NCI-H2196 (cell line): ENCODE measurements at regions not wholly inside any gene's neighbourhood (a gene's known extent, or its start where the extent isn't known, plus 50 kb on each side); places are given as distances from the start of the nearest gene placed in this dataset.
A peak's percentile ranks its signal among the peaks of the same experiment; 100 is the strongest.

Experiments
- DNase-seq: peaks from one replicate; lab custom pipeline; 2025; ENCODE audit not compliant: unreplicated experiment; lab: John Stamatoyannopoulos, UW

DNA sequence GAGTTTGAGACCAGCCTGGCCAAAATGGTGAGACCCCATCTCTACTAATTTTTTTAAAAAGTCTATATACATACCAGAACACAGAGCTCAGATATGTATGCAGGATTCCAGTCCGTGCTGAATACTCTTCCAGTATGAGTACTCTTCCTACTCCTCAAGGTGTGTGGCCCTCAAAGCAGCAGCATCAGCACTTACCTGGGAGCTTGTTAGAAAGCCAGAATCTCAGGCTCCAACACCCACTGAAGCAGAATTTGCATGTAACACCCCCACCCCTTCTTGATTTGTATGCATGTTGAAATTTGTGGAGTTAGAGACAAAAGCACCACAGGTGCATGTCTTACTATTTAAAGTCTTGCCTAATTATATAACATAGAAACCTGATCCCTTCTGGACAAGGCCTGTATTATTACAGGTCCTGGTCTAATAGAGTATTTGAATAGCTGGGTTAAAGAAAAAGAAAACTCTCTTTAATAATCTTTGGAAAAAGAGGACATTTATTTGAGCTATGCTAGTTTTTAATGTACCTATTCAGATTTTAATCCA is 50.3 kb upstream of the NFE2L2 start:
- no peak for DNase-seq

DNA sequence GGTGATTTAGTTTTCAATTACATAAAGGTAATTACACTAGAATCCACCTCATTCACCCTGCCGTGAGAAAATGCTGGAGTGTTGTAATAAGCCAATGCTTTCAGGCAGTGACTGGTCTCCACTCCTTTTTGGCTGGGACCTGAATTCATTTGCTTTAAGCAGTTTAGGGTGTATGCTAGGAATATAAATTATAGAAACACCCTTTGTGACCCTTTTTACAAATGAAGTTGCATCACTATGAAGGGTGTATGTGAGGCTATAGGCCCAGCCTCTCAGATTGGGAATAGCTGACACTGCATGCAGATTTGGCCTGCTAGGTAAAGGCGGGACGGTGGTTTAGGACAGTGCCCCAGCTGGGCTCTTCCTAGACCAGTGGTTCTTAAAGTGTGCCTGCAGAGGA is 50.8 kb upstream of the NFE2L2 start:
- DNase-seq = no peak

DNA sequence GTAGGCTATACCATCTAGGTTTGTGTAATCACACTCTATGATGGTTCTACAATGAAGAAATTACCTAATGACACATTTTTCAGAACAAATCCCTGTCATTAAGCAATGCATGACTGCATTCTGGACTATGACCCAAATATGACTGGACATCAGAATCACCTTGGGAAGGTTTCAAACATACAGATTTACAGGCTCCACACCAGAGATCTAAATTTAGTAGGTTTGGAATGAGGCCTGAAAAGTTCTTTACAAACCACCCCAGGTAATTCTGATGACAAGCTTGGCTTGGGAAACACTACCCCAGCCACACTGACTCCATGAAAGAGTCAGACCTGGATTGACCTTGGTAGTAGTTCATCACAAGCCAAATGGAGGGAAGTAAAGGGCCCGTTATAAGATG is 52.2 kb upstream of the NFE2L2 start:
- no peak for DNase-seq

DNA sequence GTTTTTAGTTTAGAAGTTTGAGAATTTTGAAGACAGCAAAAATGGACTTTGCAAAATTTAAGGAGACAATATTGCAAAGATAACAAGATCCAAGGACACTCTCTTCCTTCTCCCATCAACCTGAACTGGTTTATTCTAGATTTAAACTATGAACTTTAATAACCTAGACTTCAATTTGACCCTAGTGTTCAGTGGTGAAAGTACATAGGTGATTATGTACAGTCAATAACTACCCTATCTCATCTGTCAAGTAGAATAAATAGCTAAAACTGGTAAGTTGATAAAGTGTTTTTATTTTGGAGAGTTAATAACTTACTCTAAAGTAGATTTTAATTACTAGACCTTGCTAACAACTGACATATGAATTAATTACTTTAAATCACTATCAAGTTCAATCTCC is 52.9 kb upstream of the NFE2L2 start:
- DNase-seq = no peak

DNA sequence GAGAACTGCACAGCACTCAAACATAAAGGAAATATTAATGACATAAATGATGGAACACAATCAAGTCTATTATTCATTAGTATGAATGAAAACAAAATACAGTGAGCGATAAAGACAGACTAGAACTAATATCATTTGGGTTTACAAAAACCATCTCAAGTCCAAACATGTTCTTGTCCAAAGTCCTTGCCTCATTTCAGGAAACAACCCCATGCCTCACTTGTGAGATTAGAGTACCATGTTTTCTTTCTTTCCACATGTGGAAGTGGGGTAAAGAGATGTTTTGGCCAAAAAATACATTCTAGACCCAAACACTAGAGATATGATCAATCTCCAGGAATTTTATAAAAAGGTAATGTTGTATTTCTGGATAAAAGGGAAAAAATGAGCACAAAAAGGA is 53.3 kb upstream of the NFE2L2 start:
- DNase-seq = no peak

DNA sequence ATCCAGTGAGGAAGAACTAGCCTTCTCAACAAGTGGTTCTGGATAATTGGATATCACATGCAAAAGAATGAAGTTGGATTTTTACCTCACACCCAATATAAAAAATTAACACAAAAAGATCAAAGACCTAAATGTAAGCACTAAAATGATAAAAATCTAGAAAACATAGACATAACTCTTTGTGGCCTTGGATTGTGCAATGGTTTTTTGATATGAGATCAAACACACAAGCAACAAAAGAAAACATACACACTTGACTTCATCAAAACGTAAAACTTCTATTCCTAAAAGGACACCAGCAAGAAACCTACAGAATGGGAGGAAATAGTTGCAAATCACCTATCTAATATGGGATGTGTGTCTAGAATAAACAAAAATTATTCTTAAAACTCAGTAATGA is 54.1 kb upstream of the NFE2L2 start:
- DNase-seq = no peak

DNA sequence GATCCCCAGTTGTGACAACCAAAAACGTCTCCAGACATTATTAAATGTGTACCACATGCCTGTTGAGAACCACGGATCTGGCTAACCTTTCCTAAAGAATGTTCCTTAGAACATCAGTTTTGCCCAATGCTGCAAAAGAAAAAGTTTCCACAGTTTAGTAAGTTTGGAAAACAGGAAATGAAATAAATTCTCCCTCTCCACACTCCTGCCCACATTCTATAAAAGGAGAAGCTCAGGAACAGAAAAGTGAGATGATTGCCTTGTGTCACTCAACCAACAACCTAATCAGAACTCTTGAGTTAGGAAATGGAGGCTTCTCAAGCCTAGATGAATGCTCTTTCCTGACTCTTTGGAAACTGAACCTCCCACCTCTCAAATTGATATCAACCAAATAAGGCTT is 56.1 kb upstream of the NFE2L2 start:
- DNase-seq = no peak

DNA sequence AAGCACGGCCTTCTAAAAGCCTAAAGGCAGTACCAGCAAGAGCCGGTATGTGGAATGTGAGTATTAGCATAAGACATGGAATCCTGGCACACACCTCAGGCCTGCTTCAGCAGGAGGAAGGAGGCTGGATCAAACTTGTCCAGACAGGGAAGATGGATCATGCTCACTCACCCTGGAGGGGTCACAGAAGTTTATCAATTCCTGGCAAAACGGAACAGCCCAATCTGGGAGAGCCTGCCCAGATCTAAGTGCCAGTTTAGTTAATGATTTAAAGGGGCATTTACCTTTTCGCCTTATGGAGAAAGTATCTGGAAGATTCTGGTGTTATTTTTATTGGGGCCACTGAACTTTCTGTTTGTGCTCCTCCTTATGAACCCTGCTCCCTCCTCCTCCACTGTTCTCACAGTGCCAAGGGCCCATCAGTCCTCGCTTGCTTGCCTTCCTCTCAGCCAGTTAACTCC is 58.3 kb upstream of the NFE2L2 start:
- DNase-seq = no peak

DNA sequence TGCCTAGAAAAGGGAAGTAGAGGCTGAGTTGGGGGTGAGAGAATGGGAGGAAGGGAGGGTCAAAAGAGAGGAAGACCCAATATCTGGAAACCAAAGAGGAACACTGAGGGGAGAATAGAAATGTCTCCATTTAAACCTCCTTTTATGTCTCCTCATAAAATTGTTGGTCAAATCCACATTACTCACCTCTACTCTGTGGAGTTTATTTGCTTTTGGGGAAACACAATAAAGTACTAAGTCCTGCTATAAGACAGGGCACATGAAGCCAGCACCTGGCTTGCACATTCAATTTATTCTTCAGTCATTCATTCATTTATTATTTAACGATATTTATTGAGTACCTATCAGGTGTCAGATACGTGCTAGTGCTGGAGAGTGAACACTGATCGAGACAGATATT is 60.3 kb upstream of the NFE2L2 start:
- DNase-seq = no peak

DNA sequence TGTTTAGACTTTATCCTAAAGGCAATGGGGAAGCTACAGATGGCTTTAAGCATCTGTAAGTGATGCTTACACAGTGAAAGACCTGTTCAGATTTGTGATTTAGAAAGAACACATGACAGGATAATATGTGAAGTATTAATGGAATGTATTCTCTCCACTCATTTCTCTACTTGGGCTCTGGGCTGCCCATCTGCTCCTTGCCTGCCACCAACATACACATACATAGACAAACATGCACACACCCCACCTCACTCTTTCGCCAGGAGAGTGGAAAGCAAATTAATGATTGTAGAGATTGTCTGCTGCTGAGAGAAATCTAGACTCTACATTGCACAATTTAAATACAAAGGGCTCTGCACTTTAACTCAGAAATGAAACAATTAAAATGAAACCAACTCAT is 61.0 kb upstream of the NFE2L2 start:
- no peak for DNase-seq

DNA sequence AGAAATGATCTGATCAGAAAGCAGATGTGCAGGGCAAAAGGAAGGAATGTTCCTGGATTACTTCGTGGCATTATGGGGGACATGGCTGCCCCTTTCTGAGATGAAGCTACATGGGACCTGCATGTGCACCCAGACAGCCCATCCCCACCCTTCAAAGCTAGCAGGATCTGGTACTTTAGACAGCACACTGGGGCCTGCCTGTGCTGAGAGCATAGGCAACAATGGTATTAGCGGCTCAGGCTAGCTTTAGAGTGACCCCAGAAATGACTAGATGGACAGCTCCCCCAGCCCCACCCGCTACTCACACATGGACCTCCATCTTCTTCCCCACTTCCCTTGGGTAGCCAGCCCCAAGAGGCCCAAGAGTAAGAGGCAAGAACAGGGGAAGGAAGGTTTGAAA is 61.5 kb upstream of the NFE2L2 start:
- no peak for DNase-seq

DNA sequence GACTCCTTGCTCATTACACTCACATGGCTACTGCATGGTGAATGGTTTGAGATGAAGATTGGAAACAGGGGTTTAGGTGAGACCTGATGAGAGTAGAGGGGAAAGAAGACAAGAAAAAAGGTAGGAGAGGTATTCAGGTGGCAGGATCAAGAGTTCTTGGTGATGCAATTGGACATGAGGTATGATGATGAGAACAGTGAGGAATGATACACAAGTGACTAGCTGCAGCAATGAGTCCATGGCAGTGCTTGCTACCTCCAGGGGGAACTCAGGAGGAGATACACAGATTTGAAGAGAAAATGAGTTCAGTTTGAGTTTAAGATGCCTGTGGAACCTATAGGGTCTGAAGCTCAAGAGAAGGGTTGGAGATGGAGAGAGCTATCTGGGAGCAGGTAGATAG is 62.1 kb upstream of the NFE2L2 start:
- DNase-seq = no peak

DNA sequence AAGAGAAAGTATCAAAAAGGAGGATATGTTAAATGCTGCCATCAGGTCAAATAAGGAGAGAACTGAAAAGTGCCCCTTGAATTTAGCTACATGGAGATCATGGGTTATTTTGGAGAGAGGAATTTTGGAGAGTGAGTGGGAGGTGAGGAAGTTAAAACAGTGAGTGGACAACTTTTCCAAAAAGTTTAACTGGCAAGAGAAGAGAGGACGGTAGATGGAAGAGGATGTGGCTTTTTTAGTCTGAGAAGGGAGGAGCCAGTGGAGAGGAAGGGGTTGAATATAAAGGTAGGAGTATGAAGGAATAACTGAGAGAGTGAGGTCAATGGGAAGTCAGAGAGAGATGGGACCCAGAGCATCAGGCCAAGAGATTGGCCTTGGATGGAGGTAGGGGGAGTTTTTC is 62.5 kb upstream of the NFE2L2 start:
- no peak for DNase-seq

DNA sequence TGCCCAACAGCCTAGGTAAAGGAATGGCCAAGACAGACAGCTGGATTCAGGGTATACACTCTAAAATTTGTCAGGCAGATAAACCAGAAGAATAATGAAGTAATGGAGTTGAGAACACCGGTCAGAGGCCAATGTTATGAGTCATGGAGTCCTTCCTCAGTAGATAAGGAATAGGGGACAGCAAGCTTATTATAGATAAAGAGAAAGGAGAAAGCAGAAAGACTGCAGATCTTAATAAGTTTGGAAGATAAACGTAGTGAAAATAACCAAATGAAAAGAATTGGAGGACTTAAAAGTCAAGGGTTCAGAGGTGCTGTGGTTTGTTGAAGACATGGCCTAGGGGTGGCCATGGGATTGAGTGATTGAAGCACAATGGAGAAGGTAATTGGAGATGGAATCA is 63.5 kb upstream of the NFE2L2 start:
- no peak for DNase-seq

DNA sequence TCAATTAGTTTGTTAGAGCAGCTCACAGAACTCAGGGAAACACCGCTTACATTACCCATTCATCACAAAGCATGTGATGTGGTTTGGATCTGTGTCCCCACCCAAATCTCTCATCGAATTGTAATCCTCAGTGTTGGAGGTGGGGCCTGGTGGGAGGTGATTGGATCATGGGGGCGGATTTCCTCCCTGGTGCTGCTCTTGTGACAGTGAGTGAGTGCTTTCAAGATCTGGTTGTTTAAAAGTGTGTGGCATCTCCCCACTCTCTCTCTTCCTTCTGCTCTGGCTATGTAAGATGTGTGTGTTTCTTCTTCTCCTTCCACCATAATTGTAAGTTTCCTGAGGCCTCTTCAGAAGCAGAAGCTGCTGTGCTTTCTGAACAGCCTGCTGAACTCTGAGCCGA is 63.5 kb upstream of the AGPS start:
- no peak for DNase-seq

DNA sequence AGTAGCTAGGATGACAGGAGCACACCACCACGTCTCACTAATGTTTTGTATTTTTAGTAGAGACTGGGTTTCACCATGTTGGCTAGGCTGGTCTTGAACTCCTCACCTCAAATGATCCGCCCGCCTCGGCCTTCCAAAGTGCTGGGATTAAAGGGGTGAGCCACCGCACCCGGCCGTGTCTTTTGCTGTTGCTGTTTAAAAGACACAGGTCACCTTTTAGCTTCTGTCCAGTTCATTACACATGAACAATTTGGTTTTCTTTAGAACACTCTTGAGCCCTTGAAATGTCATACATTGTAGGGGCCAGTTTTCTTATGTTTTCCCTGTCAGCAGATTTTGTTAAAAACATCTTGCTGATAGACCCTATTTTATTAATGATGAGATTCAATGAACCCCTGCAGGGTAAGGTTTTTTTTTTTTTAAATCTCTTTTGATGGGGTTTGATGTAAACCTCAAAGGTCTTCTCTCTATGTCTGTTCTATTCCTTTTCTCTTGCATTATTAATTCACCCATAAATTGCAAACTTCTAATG is 61.0 kb upstream of the AGPS start:
- no peak for DNase-seq

DNA sequence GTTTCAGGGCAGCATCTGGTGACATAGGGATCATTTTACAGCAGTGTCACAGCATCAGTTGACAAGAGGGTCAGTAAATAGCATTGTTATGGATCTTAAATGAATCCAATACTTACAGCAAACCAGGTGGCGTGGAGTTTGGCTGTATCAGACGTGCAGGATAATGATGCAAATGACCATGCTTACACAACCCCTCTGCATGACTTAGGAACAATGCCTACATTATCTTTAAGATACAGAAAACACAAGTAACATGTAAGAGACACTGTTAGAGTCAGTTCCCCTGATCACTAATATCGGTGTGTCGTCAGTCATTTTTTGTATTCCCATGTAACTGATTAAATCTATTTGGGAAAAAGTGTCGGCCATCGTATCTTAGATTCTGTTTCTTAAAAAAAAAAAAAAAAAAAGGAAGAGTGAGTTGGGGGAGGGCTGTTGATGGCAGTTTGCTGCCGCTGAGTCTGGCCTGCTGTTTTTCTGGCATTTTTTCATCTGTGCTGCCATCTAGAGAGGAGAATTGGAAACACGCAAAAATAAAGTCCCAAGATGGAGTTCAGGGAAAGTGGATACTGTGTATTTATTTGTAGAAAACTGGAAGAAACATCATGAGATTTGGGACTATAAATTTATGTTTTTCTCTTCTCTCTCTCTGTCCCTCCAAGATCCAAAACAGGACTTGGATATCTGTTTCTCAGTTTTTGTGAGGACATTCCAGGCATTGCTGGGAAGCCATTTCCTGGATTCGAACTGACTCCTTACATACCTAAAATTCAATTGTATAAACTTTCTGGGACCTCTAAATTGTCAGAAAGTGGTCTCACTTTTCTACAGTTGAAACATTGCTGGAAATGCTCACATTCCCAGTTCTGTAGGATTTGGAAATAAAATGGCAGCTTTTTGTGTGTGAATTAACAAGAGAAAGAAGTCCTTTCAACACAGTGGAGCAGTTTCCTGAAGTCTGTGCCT is 60.3 kb upstream of the AGPS start:
- peak; percentile 77 for DNase-seq

DNA sequence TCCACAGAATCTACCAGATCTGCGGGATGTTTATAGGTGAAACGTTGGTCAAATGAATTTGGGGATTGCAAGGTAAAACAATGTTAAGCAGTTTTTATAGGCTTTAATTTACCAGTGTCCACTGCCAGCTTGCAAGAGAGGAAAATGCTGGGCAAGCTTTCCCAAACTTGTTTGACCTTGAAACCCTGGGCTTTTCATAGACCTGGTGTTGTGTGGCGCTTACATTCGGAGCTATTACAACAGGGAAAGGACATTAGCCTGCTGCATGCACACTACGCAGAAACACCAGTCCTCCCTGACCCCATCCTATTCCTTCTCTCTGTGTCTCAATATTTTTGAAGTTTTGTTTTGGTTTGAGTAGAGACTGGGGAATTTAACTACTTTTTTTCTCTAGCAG is 59.6 kb upstream of the AGPS start:
- no peak for DNase-seq

DNA sequence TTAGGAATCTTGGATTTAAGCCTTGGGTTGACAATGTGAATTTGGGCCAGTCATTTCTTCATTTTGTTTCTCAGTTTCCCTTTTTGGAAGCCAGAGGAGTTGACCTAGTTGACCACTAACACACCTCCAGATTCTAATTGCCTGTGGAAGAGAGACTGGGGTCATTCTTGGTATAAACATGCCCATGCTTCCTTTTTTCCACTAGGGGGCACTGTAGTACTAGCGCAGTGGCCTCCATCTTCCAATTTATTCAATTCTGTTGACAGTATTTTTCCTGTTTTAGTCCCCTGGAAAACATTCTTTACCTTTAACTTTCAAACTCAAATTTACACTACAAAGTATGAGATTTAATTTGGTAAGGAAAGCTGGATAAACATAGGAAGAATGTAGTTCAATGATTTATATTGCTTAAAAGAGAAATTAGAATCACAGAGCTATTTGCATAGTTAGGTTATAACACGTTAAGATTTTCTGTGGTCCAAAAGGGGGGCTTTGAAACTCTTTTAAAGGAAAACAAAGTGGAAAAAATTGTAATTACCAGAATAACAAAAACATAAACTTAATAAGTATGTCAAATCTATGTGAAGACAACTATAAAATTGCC is 57.5 kb upstream of the AGPS start:
- peak; percentile 69 for DNase-seq

DNA sequence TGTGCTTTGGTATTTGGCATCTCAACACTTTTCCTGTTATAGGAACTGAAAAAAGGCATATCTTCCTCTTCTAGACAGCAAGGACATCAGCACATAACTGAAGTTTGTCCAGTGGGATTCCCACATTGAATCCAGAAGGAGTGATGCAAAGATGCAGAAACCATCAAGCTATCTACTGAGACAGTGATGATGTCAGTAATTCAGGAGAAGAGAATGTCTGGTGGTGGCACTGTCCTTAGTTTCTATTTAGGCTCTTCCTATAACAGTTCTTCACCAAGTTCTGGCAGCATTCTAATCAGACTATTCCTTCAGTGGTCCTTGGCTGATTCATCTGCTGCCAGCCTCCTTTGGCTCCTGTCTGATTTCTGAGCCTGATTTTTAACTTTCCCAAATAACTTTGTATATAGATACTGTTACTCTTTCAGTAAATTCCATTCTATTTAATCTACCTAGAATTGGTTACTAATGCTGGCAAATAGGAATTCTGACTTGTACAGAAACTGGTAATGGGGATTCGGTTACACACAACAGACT is 56.6 kb upstream of the AGPS start:
- DNase-seq = no peak

DNA sequence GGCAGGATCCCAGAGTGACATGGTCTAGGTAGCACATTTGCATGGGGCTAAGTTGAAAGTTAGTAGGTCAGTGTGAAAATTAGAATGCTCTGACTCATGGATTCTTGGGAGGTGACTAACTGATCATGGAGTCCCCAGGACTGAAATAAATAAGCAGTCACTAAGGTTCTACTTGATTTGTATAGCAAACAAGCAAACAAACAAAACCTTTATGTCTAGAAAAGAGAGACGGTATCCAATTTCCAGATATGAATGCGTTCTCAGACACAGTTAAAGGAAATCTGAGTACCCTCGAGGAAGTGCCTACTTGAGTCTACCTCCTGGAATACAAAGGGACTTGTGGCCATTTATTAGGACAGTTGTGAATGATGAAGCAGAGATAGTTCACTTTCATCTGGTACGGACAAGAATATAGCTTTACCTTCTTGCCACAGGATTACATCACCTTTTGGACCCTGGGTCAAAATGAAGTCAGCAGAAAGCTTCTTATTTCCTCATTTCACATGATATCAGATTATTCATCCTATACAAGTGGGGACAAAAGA is 54.3 kb upstream of the AGPS start:
- DNase-seq = peak; percentile 82

DNA sequence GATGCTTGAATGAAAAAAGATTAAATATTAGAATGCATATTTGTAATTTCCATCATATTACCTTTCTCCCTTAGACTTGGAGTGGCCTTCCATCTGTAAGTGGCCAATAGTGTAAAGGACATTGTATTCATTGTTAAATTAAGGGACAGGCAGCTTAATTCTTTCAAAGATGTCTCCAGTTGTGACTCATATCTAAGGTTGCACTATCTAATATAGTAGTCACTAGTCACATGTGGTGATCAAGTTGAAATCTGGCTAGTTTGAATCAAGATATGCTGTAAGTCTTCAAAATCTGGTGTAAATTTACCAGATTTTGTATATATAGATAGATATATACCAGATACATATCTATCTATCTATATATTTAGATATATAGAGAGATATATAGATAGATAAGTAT is 52.4 kb upstream of the AGPS start:
- no peak for DNase-seq
